HEK293 (cell line): ENCODE measurements at regions not wholly inside any gene's neighbourhood (a gene's known extent, or its start where the extent isn't known, plus 50 kb on each side); places are given as distances from the start of the nearest gene placed in this dataset.

ENCODE experiments used
- CTCF ChIA-PET: fragments of 350-600 bp; formaldehyde crosslinking; extraction: SDS; loops from one replicate; lab custom pipeline; 2021; ENCODE audit warnings: antibody characterized with exemption; lab: Yijun Ruan, JAX
- POLR2A ChIA-PET: fragments of 300-600 bp; formaldehyde crosslinking; extraction: SDS; loops from one replicate; lab custom pipeline; 2020; ENCODE audit warnings: antibody characterized with exemption, inconsistent platforms; lab: Yijun Ruan, JAX
- H3K27ac ChIP-seq: fragments of 200-500 bp; sonication (Bioruptor generic); 2 replicates; pipeline ENCODE4 v1.5.1; 2014; ENCODE audit warnings: low read depth, low read length, control low read depth, inconsistent platforms; ENCODE audit errors: extremely low read depth
- H3K36me3 ChIP-seq, 2 experiments: fragments of 200-500 bp in 1 of 2; sonication (Bioruptor generic) in 1 of 2; 1 replicate in 1 of 2; 2 replicates in 1 of 2; pipeline ENCODE4 v1.5.1; 2014 to 2017; ENCODE audit warnings: inconsistent platforms in 2 of 2, low read length in 2 of 2; ENCODE audit not compliant: control insufficient read depth in 2 of 2, insufficient read depth in 1 of 2
- H3K4me1 ChIP-seq: fragments of 200-500 bp; sonication (Bioruptor generic); 2 replicates; pipeline ENCODE4 v1.5.1; 2014; ENCODE audit warnings: mild to moderate bottlenecking, low read length, inconsistent platforms; ENCODE audit not compliant: control insufficient read depth, insufficient read depth
- H3K4me3 ChIP-seq: 2 replicates; pipeline ENCODE4 v1.5.1; 2011; ENCODE audit warnings: low read depth, mild to moderate bottlenecking, control low read depth, low read length, moderate library complexity
- H3K9me3 ChIP-seq: fragments of 200-500 bp; sonication (Bioruptor generic); 2 replicates; pipeline ENCODE4 v1.5.1; 2014; ENCODE audit warnings: low read depth, low read length, inconsistent platforms; ENCODE audit not compliant: control insufficient read depth, insufficient read depth
- EGR2 ChIP-seq: fragments of 450-650 bp; formaldehyde crosslinking; IDR thresholded peaks from 2 replicates; pipeline ENCODE4 v1.5.1; 2016; ENCODE audit warnings: low read depth, missing biosample characterization, missing genetic modification characterization
- KLF10 ChIP-seq: fragments of 450-650 bp; IDR thresholded peaks from 2 replicates; pipeline ENCODE4 v1.5.1; 2018; ENCODE audit warnings: missing biosample characterization, mild to moderate bottlenecking, missing genetic modification characterization
- KLF17 ChIP-seq: fragments of 450-650 bp; formaldehyde crosslinking; IDR thresholded peaks from 2 replicates; pipeline ENCODE4 v1.5.1; 2016; ENCODE audit warnings: missing biosample characterization, missing genetic modification characterization
- KLF7 ChIP-seq: fragments of 450-650 bp; formaldehyde crosslinking; IDR thresholded peaks from 2 replicates; pipeline ENCODE4 v1.5.1; 2016; ENCODE audit warnings: missing biosample characterization, missing genetic modification characterization, borderline replicate concordance
- KLF8 ChIP-seq: fragments of 450-650 bp; formaldehyde crosslinking; IDR thresholded peaks from 2 replicates; pipeline ENCODE4 v1.5.1; 2016; ENCODE audit warnings: missing biosample characterization, missing genetic modification characterization
- OSR2 ChIP-seq: fragments of 450-650 bp; formaldehyde crosslinking; IDR thresholded peaks from 2 replicates; pipeline ENCODE4 v1.5.1; 2016; ENCODE audit warnings: missing biosample characterization, missing genetic modification characterization
- PRDM6 ChIP-seq: fragments of 450-650 bp; formaldehyde crosslinking; IDR thresholded peaks from 2 replicates; pipeline ENCODE4 v1.5.1; 2017; ENCODE audit warnings: missing biosample characterization, missing genetic modification characterization
- RBAK ChIP-seq: fragments of 450-650 bp; formaldehyde crosslinking; IDR thresholded peaks from 2 replicates; pipeline ENCODE4 v1.5.1; 2016; ENCODE audit warnings: missing biosample characterization, missing genetic modification characterization
- SP2 ChIP-seq: fragments of 450-650 bp; formaldehyde crosslinking; IDR thresholded peaks from 2 replicates; pipeline ENCODE4 v1.5.1; 2016; ENCODE audit warnings: missing biosample characterization, missing genetic modification characterization
- SP3 ChIP-seq: fragments of 450-650 bp; formaldehyde crosslinking; IDR thresholded peaks from 2 replicates; pipeline ENCODE4 v1.5.1; 2016; ENCODE audit warnings: missing biosample characterization, missing genetic modification characterization
- SP7 ChIP-seq: fragments of 450-650 bp; formaldehyde crosslinking; IDR thresholded peaks from 2 replicates; pipeline ENCODE4 v1.5.1; 2016; ENCODE audit warnings: missing biosample characterization, missing genetic modification characterization
- ZBTB8A ChIP-seq: fragments of 450-650 bp; formaldehyde crosslinking; IDR thresholded peaks from 2 replicates; pipeline ENCODE4 v1.5.1; 2016; ENCODE audit warnings: missing biosample characterization, missing genetic modification characterization
- ZFP41 ChIP-seq: fragments of 450-650 bp; formaldehyde crosslinking; IDR thresholded peaks from 2 replicates; pipeline ENCODE4 v1.5.1; 2016; ENCODE audit warnings: missing biosample characterization, missing genetic modification characterization, borderline replicate concordance
- ZNF112 ChIP-seq: fragments of 450-650 bp; formaldehyde crosslinking; IDR thresholded peaks from 2 replicates; pipeline ENCODE4 v1.5.0; 2017; ENCODE audit warnings: missing biosample characterization, missing genetic modification characterization
- ZNF121 ChIP-seq: fragments of 450-650 bp; formaldehyde crosslinking; IDR thresholded peaks from 2 replicates; pipeline ENCODE4 v1.5.1; 2016; ENCODE audit warnings: missing biosample characterization, missing genetic modification characterization
- ZNF133 ChIP-seq: fragments of 450-650 bp; formaldehyde crosslinking; IDR thresholded peaks from 2 replicates; pipeline ENCODE4 v1.5.1; 2016; ENCODE audit warnings: missing biosample characterization, missing genetic modification characterization
- ZNF146 ChIP-seq: fragments of 450-650 bp; formaldehyde crosslinking; IDR thresholded peaks from 2 replicates; pipeline ENCODE4 v1.5.1; 2016; ENCODE audit warnings: missing biosample characterization, missing genetic modification characterization
- ZNF174 ChIP-seq: fragments of 450-650 bp; formaldehyde crosslinking; IDR thresholded peaks from 2 replicates; pipeline ENCODE4 v1.5.0; 2017; ENCODE audit warnings: missing biosample characterization, mild to moderate bottlenecking, missing genetic modification characterization
- ZNF280D ChIP-seq: fragments of 450-650 bp; formaldehyde crosslinking; IDR thresholded peaks from 2 replicates; pipeline ENCODE4 v1.5.1; 2016; ENCODE audit warnings: missing biosample characterization, missing genetic modification characterization
- ZNF48 ChIP-seq: fragments of 450-650 bp; formaldehyde crosslinking; IDR thresholded peaks from 2 replicates; pipeline ENCODE4 v1.5.1; 2016; ENCODE audit warnings: missing biosample characterization, missing genetic modification characterization
- ZNF518A ChIP-seq: fragments of 450-650 bp; formaldehyde crosslinking; conservative IDR thresholded peaks from 2 replicates; pipeline ENCODE4 v1.5.1; 2016; ENCODE audit warnings: low read depth, missing biosample characterization, missing genetic modification characterization
- ZNF621 ChIP-seq: fragments of 450-650 bp; formaldehyde crosslinking; IDR thresholded peaks from 2 replicates; pipeline ENCODE4 v1.5.1; 2017; ENCODE audit warnings: missing biosample characterization, missing genetic modification characterization
- ZNF701 ChIP-seq: fragments of 450-650 bp; formaldehyde crosslinking; IDR thresholded peaks from 2 replicates; pipeline ENCODE4 v1.5.1; 2016; ENCODE audit warnings: missing biosample characterization, missing genetic modification characterization
- ZNF707 ChIP-seq: fragments of 450-650 bp; formaldehyde crosslinking; IDR thresholded peaks from 2 replicates; pipeline ENCODE4 v1.5.1; 2016; ENCODE audit warnings: missing biosample characterization, missing genetic modification characterization
- ZNF792 ChIP-seq: fragments of 450-650 bp; formaldehyde crosslinking; IDR thresholded peaks from 2 replicates; pipeline ENCODE4 v1.5.1; 2016; ENCODE audit warnings: missing biosample characterization, missing genetic modification characterization
- ZXDB ChIP-seq: fragments of 450-650 bp; formaldehyde crosslinking; IDR thresholded peaks from 2 replicates; pipeline ENCODE4 v1.5.1; 2016; ENCODE audit warnings: missing biosample characterization, missing genetic modification characterization

GRCh38 chr5:175003531-175003930, 279.1 kb downstream of the MSX2 start:
- no peak overlapping the region for H3K4me3 ChIP-seq
- TF ChIP-seq ZNF121 (tag by site-specific recombination) (no peak), ZNF280D (tag by site-specific recombination) (no peak), ZNF133 (no peak), KLF8 (no peak), SP2 (tag by site-specific recombination) (no peak), ZNF518A (tag by site-specific recombination) (no peak), OSR2 (tag by site-specific recombination) (no peak), KLF17 (tag by site-specific recombination) (no peak), ZFP41 (tag by site-specific recombination) (no peak)
- POLR2A ChIA-PET: no interaction called here
- no peaks in the 10 kb centered on the region for H3K9me3 ChIP-seq
- CTCF ChIA-PET: no interaction called here
- H3K4me1 ChIP-seq: no peaks in the 10 kb centered on the region
- no peaks in the 10 kb centered on the region for H3K36me3 ChIP-seq
- H3K27ac ChIP-seq: no peak overlapping the region

GRCh38 chr5:175001876-175002645, 277.7 kb downstream of the MSX2 start:
- H3K9me3 ChIP-seq: no peaks in the 10 kb centered on the region
- H3K27ac ChIP-seq: no peak overlapping the region
- H3K4me1 ChIP-seq: no peaks in the 10 kb centered on the region
- POLR2A ChIA-PET: no interaction called here
- TF ChIP-seq ZNF707 (no peak), ZXDB (tag by site-specific recombination) (no peak), KLF7 (tag by site-specific recombination) (no peak), ZNF621 (tag by site-specific recombination) (no peak), ZNF112 (tag by site-specific recombination) (no peak), RBAK (no peak), ZNF146 (tag by site-specific recombination) (no peak), PRDM6 (tag by site-specific recombination) (no peak), SP7 (no peak), EGR2 (tag by site-specific recombination) (no peak), KLF10 (tag by site-specific recombination) (no peak), ZNF701 (tag by site-specific recombination) (no peak), SP3 (tag by site-specific recombination) (no peak), ZNF792 (tag by site-specific recombination) (no peak), ZNF174 (no peak), ZNF48 (tag by site-specific recombination) (no peak), ZBTB8A (tag by site-specific recombination) (no peak)
- CTCF ChIA-PET: interaction anchor here (0.6 kb wide), 1 partner anchor 8 kb away, joined by 3 read pairs; no protein-coding TSS in a partner anchor
- H3K36me3 ChIP-seq: no peaks in the 10 kb centered on the region
- H3K4me3 ChIP-seq: no peak overlapping the region
